GM20000 (cell line): ENCODE measurements at regions not wholly inside any gene's neighbourhood (a gene's known extent, or its start where the extent isn't known, plus 50 kb on each side); places are given as distances from the start of the nearest gene placed in this dataset.

Experiments
- DNase-seq: peaks from one replicate; pipeline ENCODE4 v3.0.0; 2012; ENCODE audit warnings: low spot score
- CTCF ChIP-seq: IDR thresholded peaks from 2 replicates; pipeline ENCODE4 v1.5.1; 2012; ENCODE audit warnings: mild to moderate bottlenecking, control low read depth; ENCODE audit errors: extremely low read depth, missing control alignments

- TF ChIP-seq CTCF = no peak
- no peak for DNase-seq
Measured at GRCh38 chrX:97728215-97728614, 844.5 kb downstream of the RPA4 start.

- no peak for DNase-seq
- no peak for TF ChIP-seq CTCF
Measured at GRCh38 chrX:97740044-97740443, 856.3 kb downstream of the RPA4 start.

DNA sequence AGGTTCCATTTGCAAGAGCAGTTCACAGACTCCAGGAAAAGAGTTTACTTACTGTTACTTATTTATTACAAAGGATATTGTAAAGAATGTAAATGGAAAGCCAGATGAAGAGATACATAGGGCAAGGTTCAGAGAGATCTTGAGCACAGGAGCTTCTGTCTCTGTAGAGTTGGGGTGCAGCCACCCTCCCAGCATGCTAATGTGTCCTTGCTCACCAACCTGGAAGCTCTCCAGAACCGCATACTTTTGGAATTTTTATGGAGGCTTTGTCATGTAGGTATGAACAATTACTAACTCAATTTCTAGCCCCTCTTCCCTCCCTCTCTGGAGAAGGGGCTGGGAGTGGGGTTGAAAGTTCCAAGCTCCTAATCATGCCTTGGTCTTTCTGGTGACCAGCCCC lies 857.2 kb downstream of the RPA4 start:
- TF ChIP-seq CTCF = no peak

DNA sequence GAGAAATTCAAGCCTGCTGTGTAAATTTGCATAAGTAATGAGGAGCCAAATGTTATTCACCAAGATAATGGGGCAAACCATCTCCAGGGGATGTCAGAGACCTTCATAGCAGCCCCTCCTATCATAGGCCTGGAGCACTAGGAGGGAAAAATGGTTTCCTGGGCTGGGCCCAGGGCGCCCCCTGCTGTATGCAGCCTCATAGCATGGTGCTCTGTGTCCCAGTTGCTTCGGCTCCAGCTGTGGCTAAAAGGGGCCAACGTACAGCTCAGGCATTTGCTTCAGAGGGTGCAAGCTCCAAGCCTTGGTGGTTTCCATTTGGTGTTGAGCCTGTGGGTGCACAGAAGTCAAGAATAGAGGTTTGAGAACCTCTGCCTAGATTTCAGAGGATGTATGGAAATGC lies 859.3 kb downstream of the RPA4 start:
- no peak for TF ChIP-seq CTCF
- DNase-seq = no peak

More for the DNA sequence above, 857.2 kb downstream of the RPA4 start:
- no peak for DNase-seq

DNA sequence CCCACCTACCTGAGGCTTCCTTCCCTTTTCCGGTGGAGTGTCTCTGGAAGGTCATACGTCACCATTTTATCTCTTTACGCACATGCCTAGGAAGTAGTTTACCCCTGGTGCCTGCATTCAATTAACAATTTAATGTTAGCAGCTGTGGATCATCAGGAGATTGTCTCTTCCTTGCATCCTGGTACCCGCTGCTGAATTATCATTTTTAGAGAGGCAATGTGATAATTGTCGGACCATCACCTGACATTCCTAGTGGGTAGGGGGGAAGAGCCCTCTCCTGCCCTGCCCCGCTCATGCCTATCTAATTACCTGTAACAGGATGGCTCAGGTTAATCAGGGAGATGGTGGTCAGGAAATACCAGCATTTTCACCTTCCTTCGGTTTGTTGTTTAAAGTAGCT lies 863.6 kb downstream of the RPA4 start:
- TF ChIP-seq CTCF = no peak
- DNase-seq = no peak

- TF ChIP-seq CTCF = no peak
- no peak for DNase-seq
Measured at GRCh38 chrX:97751016-97751415, 867.3 kb downstream of the RPA4 start.

- no peak for TF ChIP-seq CTCF
- DNase-seq = no peak
Measured at GRCh38 chrX:97751735-97752134, 868.0 kb downstream of the RPA4 start.
